Upper lobe of right lung (tissue), 1 donor: ENCODE measurements at regions not wholly inside any gene's neighbourhood (a gene's known extent, or its start where the extent isn't known, plus 50 kb on each side); places are given as distances from the start of the nearest gene placed in this dataset.

Source experiments
- ATAC-seq: fragments of 200-7000 bp; cut with Tn5 transposase; one replicate; pipeline ENCODE4 v1.9.1; 2020; ENCODE audit warnings: mild to moderate bottlenecking, moderate library complexity
- DNase-seq: peaks from one replicate; pipeline ENCODE4 v3.0.0-alpha.2; 2020
- H3K27ac ChIP-seq: fragments of 200-600 bp; one replicate; pipeline ENCODE4 v1.8.0; 2022
- H3K27me3 ChIP-seq: fragments of 200-600 bp; one replicate; pipeline ENCODE4 v1.8.0; 2022; ENCODE audit warnings: mild to moderate bottlenecking
- H3K36me3 ChIP-seq: fragments of 200-600 bp; one replicate; pipeline ENCODE4 v1.8.0; 2022
- H3K4me1 ChIP-seq: fragments of 200-600 bp; one replicate; pipeline ENCODE4 v1.8.0; 2022
- H3K4me3 ChIP-seq: fragments of 200-600 bp; one replicate; pipeline ENCODE4 v1.8.0; 2022; ENCODE audit warnings: mild to moderate bottlenecking
- H3K9me3 ChIP-seq: fragments of 200-600 bp; one replicate; pipeline ENCODE4 v1.8.0; 2022
- CTCF ChIP-seq: fragments of 200-600 bp; IDR thresholded peaks from one replicate; pipeline ENCODE4 v1.8.0; 2022; ENCODE audit warnings: antibody characterized with exemption
- intact Hi-C: fragments of 100-400 bp; cut with DNase I; formaldehyde crosslinking; loops from one replicate; pipeline ENCODE4 v1.11.0; 2022
- donor health status: DM: no; HTN: yes; CAD: no; lungs with severe emphysema.

GRCh38 chr10:33749790-33750189 is 415.3 kb upstream of the NRP1 start:
- no peak for TF ChIP-seq CTCF
- Histone ChIP-seq H3K4me1 (no peaks in the 10 kb centered on the region), H3K27me3 (no peaks in the 10 kb centered on the region), H3K27ac (no peak overlapping the region), H3K36me3 (no peaks in the 10 kb centered on the region), H3K9me3 (no peaks in the 10 kb centered on the region), H3K4me3 (no peak overlapping the region)
- no peak for ATAC-seq
- intact Hi-C loops = no loop called here
- DNase-seq = no peak

- no peak for DNase-seq
- Histone ChIP-seq H3K27ac (no peak overlapping the region), H3K9me3 (no peaks in the 10 kb centered on the region), H3K4me1 (no peaks in the 10 kb centered on the region), H3K4me3 (no peak overlapping the region), H3K36me3 (no peaks in the 10 kb centered on the region), H3K27me3 (no peaks in the 10 kb centered on the region)
- TF ChIP-seq CTCF = no peak
- no peak for ATAC-seq
- intact Hi-C loops = no loop called here
Observed at GRCh38 chr10:33749067-33749735, 414.7 kb upstream of the NRP1 start.

- H3K27ac ChIP-seq = no peak overlapping the region
- H3K4me3 ChIP-seq = no peak overlapping the region
- no peaks in the 10 kb centered on the region for H3K27me3 ChIP-seq
- ATAC-seq (no peak), DNase-seq (no peak)
- no peak for TF ChIP-seq CTCF
- no peaks in the 10 kb centered on the region for H3K9me3 ChIP-seq
- intact Hi-C loops = no loop called here
- H3K36me3 ChIP-seq = no peaks in the 10 kb centered on the region
- no peaks in the 10 kb centered on the region for H3K4me1 ChIP-seq
Observed at GRCh38 chr10:33746836-33747268, 412.4 kb upstream of the NRP1 start.

GRCh38 chr10:33746186-33746585 is 411.7 kb upstream of the NRP1 start:
- no peaks in the 10 kb centered on the region for H3K9me3 ChIP-seq
- no peak for TF ChIP-seq CTCF
- intact Hi-C loops = no loop called here

GRCh38 chr10:33743429-33743857 is 409.0 kb upstream of the NRP1 start:
- TF ChIP-seq CTCF = no peak
- H3K9me3 ChIP-seq = no peaks in the 10 kb centered on the region
- H3K4me1 ChIP-seq = no peaks in the 10 kb centered on the region
- intact Hi-C loops = no loop called here
- no peaks in the 10 kb centered on the region for H3K36me3 ChIP-seq
- no peak for ATAC-seq
- H3K27ac ChIP-seq = no peak overlapping the region
- DNase-seq = no peak
- H3K4me3 ChIP-seq = no peak overlapping the region
- no peaks in the 10 kb centered on the region for H3K27me3 ChIP-seq

More at GRCh38 chr10:33746186-33746585, 411.7 kb upstream of the NRP1 start:
- no peak overlapping the region for H3K4me3 ChIP-seq
- ATAC-seq (no peak), DNase-seq (no peak)
- H3K36me3 ChIP-seq = no peaks in the 10 kb centered on the region
- H3K4me1 ChIP-seq = no peaks in the 10 kb centered on the region
- no peaks in the 10 kb centered on the region for H3K27me3 ChIP-seq
- no peak overlapping the region for H3K27ac ChIP-seq

DNA sequence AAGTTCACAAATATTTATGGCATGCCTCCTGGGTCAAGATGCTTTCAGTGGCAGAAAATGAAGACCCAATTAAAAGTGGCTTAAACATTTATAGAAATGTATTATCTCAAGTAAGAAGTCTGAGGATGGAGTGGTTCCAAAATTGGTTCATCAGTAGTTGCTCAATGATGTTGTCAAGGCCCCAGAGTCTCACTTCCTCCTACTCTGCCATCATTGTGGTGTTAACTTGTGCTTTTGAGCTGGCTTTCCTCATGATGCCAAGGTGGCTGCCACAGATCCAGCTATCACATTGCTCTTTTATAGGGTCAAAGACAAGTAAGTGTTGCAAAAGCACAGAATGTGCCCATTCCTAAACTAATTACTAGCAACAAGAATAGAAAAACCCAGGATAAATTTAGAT is 404.6 kb upstream of the NRP1 start:
- Histone ChIP-seq H3K4me1 (no peaks in the 10 kb centered on the region), H3K27me3 (no peaks in the 10 kb centered on the region), H3K9me3 (no peaks in the 10 kb centered on the region), H3K4me3 (no peak overlapping the region), H3K27ac (no peak overlapping the region), H3K36me3 (no peaks in the 10 kb centered on the region)
- ATAC-seq (peak; percentile 61), DNase-seq (no peak)
- TF ChIP-seq CTCF = no peak
- intact Hi-C loops = no loop called here
